Fibroblast of the aortic adventitia (primary cell): ENCODE measurements at regions not wholly inside any gene's neighbourhood (a gene's known extent, or its start where the extent isn't known, plus 50 kb on each side); places are given as distances from the start of the nearest gene placed in this dataset.

Experiments used
- DNase-seq: peaks from one replicate; pipeline ENCODE4 v3.0.0-alpha.2; 2010; ENCODE audit warnings: low read depth
- H3K4me3 ChIP-seq: 2 replicates; pipeline ENCODE4 v1.5.1; 2011; ENCODE audit warnings: low read depth, mild to moderate bottlenecking, control low read depth, low read length, moderate library complexity
- CTCF ChIP-seq: IDR thresholded peaks from 2 replicates; pipeline ENCODE4 v1.5.1; 2011; ENCODE audit warnings: mild to moderate bottlenecking, low read length, control low read depth, inconsistent platforms; ENCODE audit not compliant: insufficient read depth

- TF ChIP-seq CTCF, result no peak
- no peak for DNase-seq
- no peak overlapping the region for H3K4me3 ChIP-seq
Measured at GRCh38 chr17:71349908-71350600, 770.8 kb upstream of the SOX9 start.

- no peak for DNase-seq
- no peak for TF ChIP-seq CTCF
- no peak overlapping the region for H3K4me3 ChIP-seq
Measured at GRCh38 chr17:71360301-71360700, 760.5 kb upstream of the SOX9 start.

GRCh38 chr17:71361656-71362450, 759.0 kb upstream of the SOX9 start:
- TF ChIP-seq CTCF, result no peak
- H3K4me3 ChIP-seq, result no peak overlapping the region
- DNase-seq, result no peak

- TF ChIP-seq CTCF, result no peak
- DNase-seq, result no peak
Measured at GRCh38 chr17:71363661-71364060, 757.2 kb upstream of the SOX9 start.

GRCh38 chr17:71371809-71372208, 749.0 kb upstream of the SOX9 start:
- no peak overlapping the region for H3K4me3 ChIP-seq
- TF ChIP-seq CTCF, result no peak
- DNase-seq, result no peak

More at GRCh38 chr17:71363661-71364060, 757.2 kb upstream of the SOX9 start:
- no peak overlapping the region for H3K4me3 ChIP-seq

GRCh38 chr17:71375948-71376347, 744.9 kb upstream of the SOX9 start:
- TF ChIP-seq CTCF, result no peak
- DNase-seq, result no peak

More at GRCh38 chr17:71375948-71376347, 744.9 kb upstream of the SOX9 start:
- H3K4me3 ChIP-seq, result no peak overlapping the region
